DND-41 (cell line): ENCODE measurements at regions not wholly inside any gene's neighbourhood (a gene's known extent, or its start where the extent isn't known, plus 50 kb on each side); places are given as distances from the start of the nearest gene placed in this dataset.

Experiments used
- CTCF ChIP-seq: IDR thresholded peaks from 2 replicates; pipeline ENCODE4 v1.5.1; 2012; ENCODE audit warnings: borderline replicate concordance, low read length, moderate library complexity, mild to moderate bottlenecking; ENCODE audit not compliant: poor library complexity, severe bottlenecking; ENCODE audit errors: extremely low read depth
- EZH2 ChIP-seq: IDR thresholded peaks from 3 replicates; pipeline ENCODE4 v1.6.1; 2012; ENCODE audit warnings: borderline replicate concordance, low read depth, mild to moderate bottlenecking, moderate library complexity, low read length, inconsistent platforms; ENCODE audit not compliant: severe bottlenecking

GRCh38 chr3:127425505-127426443 is 137.9 kb upstream of the PRR20G start:
- TF ChIP-seq CTCF: no peak
- TF ChIP-seq EZH2: no peak
